Caco-2 (cell line): ENCODE measurements at regions not wholly inside any gene's neighbourhood (a gene's known extent, or its start where the extent isn't known, plus 50 kb on each side); places are given as distances from the start of the nearest gene placed in this dataset.

ENCODE experiments used
- BruUV-seq: library from RNA; stranded (reverse); fragments of 400-500 nt; replicated peaks from 2 replicates; lab custom pipeline; 2021; lab: Mats Ljungman, UMichigan
- CTCF ChIA-PET: fragments of 300-600 bp; sonication (Branson Sonifier 250); formaldehyde crosslinking; loops from one replicate; lab custom pipeline; 2022; ENCODE audit warnings: antibody characterized with exemption; lab: Charles Lee
- POLR2A ChIA-PET: fragments of 300-600 bp; sonication (Branson Sonifier 250); formaldehyde crosslinking; loops from one replicate; lab custom pipeline; 2022; ENCODE audit warnings: antibody characterized with exemption; lab: Charles Lee
- DNase-seq, 2 experiments: peaks; one replicate each; pipeline versions ENCODE4 v3.0.0 to v3.0.0-alpha.2; 2020 to 2022
- H3K27me3 ChIP-seq: replicated peaks from 2 replicates; pipeline ENCODE4 v1.6.0; 2011; ENCODE audit warnings: low read length; ENCODE audit not compliant: control insufficient read depth, insufficient read depth
- H3K36me3 ChIP-seq: 2 replicates; pipeline ENCODE4 v1.5.1; 2011; ENCODE audit warnings: low read length; ENCODE audit not compliant: control insufficient read depth, insufficient read depth
- H3K4me1 ChIP-seq: fragments of 250-450 bp; sonication (Bioruptor Pico); 2 replicates; pipeline ENCODE4 v1.5.1; 2020; ENCODE audit warnings: mild to moderate bottlenecking
- H3K4me3 ChIP-seq: 2 replicates; pipeline ENCODE4 v1.5.1; 2011; ENCODE audit warnings: low read depth, mild to moderate bottlenecking, control low read depth, low read length
- H3K9me3 ChIP-seq: fragments of 250-450 bp; sonication (Bioruptor Pico); 2 replicates; pipeline ENCODE4 v1.5.1; 2020; ENCODE audit warnings: mild to moderate bottlenecking, moderate library complexity
- H3K27ac Mint-ChIP-seq: one replicate; pipeline ENCODE4 v1.8.0; 2022; ENCODE audit warnings: mixed read lengths; ENCODE audit not compliant: unreplicated experiment
- H3K27me3 Mint-ChIP-seq: one replicate; pipeline ENCODE4 v1.8.0; 2022; ENCODE audit warnings: mixed read lengths; ENCODE audit not compliant: insufficient read depth, unreplicated experiment
- H3K36me3 Mint-ChIP-seq: one replicate; pipeline ENCODE4 v1.8.0; 2022; ENCODE audit warnings: mild to moderate bottlenecking, mixed read lengths; ENCODE audit not compliant: insufficient read depth, unreplicated experiment
- H3K4me1 Mint-ChIP-seq: one replicate; pipeline ENCODE4 v1.8.0; 2022; ENCODE audit warnings: low read depth, mixed read lengths; ENCODE audit not compliant: unreplicated experiment
- H3K4me3 Mint-ChIP-seq: one replicate; pipeline ENCODE4 v1.8.0; 2022; ENCODE audit warnings: mild to moderate bottlenecking, moderate library complexity, mixed read lengths; ENCODE audit not compliant: unreplicated experiment
- H3K9me3 Mint-ChIP-seq: one replicate; pipeline ENCODE4 v1.8.0; 2022; ENCODE audit warnings: mixed read lengths; ENCODE audit not compliant: unreplicated experiment
- CTCF ChIP-seq, 2 experiments: fragments of 200-600 bp in 1 of 2; IDR thresholded peaks; 1 replicate in 1 of 2; 2 replicates in 1 of 2; pipeline versions ENCODE4 v1.5.1 to v1.8.0; 2011 to 2022; ENCODE audit warnings: antibody characterized with exemption in 1 of 2, control low read depth in 1 of 2, inconsistent platforms in 1 of 2, low read depth in 1 of 2, low read length in 1 of 2, mild to moderate bottlenecking in 1 of 2, moderate library complexity in 1 of 2; ENCODE audit not compliant: insufficient read depth in 1 of 2, severe bottlenecking in 1 of 2, unreplicated experiment in 1 of 2
- intact Hi-C: fragments of 100-400 bp; cut with micrococcal nuclease; formaldehyde crosslinking; loops from one replicate; pipeline ENCODE4 v1.10.0; 2022; ENCODE audit not compliant: unreplicated experiment

DNA sequence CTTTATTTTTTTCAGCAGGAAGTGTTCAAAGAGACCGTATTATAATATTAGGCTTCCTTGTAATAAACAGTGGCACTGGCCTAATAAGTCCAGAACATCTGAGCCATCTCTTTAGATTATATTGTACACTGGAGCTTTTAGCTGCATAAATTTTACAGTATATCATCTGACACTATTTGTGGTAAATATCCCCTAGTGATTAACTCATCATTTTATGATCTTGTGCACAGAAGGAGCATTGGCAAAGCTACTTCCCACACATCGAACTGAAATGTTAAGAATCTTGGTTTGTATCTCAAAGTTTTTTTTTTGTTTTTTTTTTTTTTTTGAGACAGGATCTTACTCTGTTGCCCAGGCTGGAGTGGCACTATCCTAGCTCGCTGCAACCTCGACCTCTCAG, 162.7 kb downstream of the HIPK3 start:
- Histone ChIP-seq H3K36me3 (no peaks in the 10 kb centered on the region), H3K27me3 (no peaks in the 10 kb centered on the region; the same call in 1 of the 2 replicates), H3K4me1 (no peaks in the 10 kb centered on the region), H3K9me3 (no peaks in the 10 kb centered on the region), H3K4me3 (no peak overlapping the region)
- Mint-ChIP-seq H3K27me3 (peaks cover 8% of the 10 kb centered on the region), H3K4me1 (no peaks in the 10 kb centered on the region), H3K27ac (no peak overlapping the region), H3K9me3 (no peaks in the 10 kb centered on the region), H3K36me3 (no peaks in the 10 kb centered on the region), H3K4me3 (no peak overlapping the region)
- no peak for TF ChIP-seq CTCF (IDR thresholded peaks at IDR 0.05; ENCODE audit: insufficient read depth in 1 of 2, low read depth in 1 of 2, low read length in 1 of 2, severe bottlenecking in 1 of 2, unreplicated experiment in 1 of 2)
- BruUV-seq = no TSS peak
- intact Hi-C loops = no loop called here
- CTCF ChIA-PET = interaction anchor here (0.6 kb wide), 1 partner anchor 100 kb away, joined by 3 read pairs; no protein-coding TSS in a partner anchor
- DNase-seq = no peak
- POLR2A ChIA-PET = no interaction called here

- H3K4me1 Mint-ChIP-seq = no peaks in the 10 kb centered on the region
- POLR2A ChIA-PET = no interaction called here
- Histone ChIP-seq H3K4me3 (no peak overlapping the region), H3K9me3 (no peaks in the 10 kb centered on the region), H3K36me3 (no peaks in the 10 kb centered on the region), H3K4me1 (no peaks in the 10 kb centered on the region), H3K27me3 (no peaks in the 10 kb centered on the region; the same call in 1 of the 2 replicates)
- no peaks in the 10 kb centered on the region for H3K36me3 Mint-ChIP-seq
- DNase-seq = no peak
- no peak for TF ChIP-seq CTCF (IDR thresholded peaks at IDR 0.05; ENCODE audit: insufficient read depth in 1 of 2, low read depth in 1 of 2, low read length in 1 of 2, severe bottlenecking in 1 of 2, unreplicated experiment in 1 of 2)
- no TSS peak for BruUV-seq
- H3K4me3 Mint-ChIP-seq = no peak overlapping the region
- H3K27ac Mint-ChIP-seq = no peak overlapping the region
- H3K9me3 Mint-ChIP-seq = no peaks in the 10 kb centered on the region
- CTCF ChIA-PET = no interaction called here
- intact Hi-C loops = no loop called here
- H3K27me3 Mint-ChIP-seq = peaks cover 12% of the 10 kb centered on the region
Observed at GRCh38 chr11:33417121-33417520, 159.9 kb downstream of the HIPK3 start.

- intact Hi-C loops = no loop called here
- Mint-ChIP-seq H3K27me3 (peaks cover 25% of the 10 kb centered on the region), H3K27ac (no peak overlapping the region), H3K9me3 (no peaks in the 10 kb centered on the region), H3K4me3 (no peak overlapping the region), H3K4me1 (no peaks in the 10 kb centered on the region), H3K36me3 (no peaks in the 10 kb centered on the region)
- Histone ChIP-seq H3K4me1 (no peaks in the 10 kb centered on the region), H3K4me3 (no peak overlapping the region), H3K9me3 (no peaks in the 10 kb centered on the region), H3K36me3 (no peaks in the 10 kb centered on the region), H3K27me3 (no peaks in the 10 kb centered on the region; the same call in 1 of the 2 replicates)
- ChIA-PET CTCF (no interaction called here), POLR2A (no interaction called here)
- no peak for DNase-seq
- no TSS peak for BruUV-seq
- TF ChIP-seq CTCF (IDR thresholded peaks at IDR 0.05; ENCODE audit: insufficient read depth in 1 of 2, low read depth in 1 of 2, low read length in 1 of 2, severe bottlenecking in 1 of 2, unreplicated experiment in 1 of 2) = no peak
Observed at GRCh38 chr11:33413301-33413700, 156.1 kb downstream of the HIPK3 start.
